Neural progenitor cell (in vitro differentiated cells): ENCODE measurements at regions not wholly inside any gene's neighbourhood (a gene's known extent, or its start where the extent isn't known, plus 50 kb on each side); places are given as distances from the start of the nearest gene placed in this dataset.

Experiments
- EZH2phosphoT487 ChIP-seq: fragments of 200-600 bp; sonication (generic); IDR thresholded peaks from 2 replicates; pipeline ENCODE4 v1.6.1; 2017; ENCODE audit warnings: antibody characterized with exemption
- TF ChIP-seq, protein P1 (sequence below): fragments of 200-600 bp; sonication (generic); IDR thresholded peaks from 2 replicates; pipeline ENCODE4 v1.5.1; 2017; ENCODE audit warnings: antibody characterized with exemption, mild to moderate bottlenecking

DNA sequence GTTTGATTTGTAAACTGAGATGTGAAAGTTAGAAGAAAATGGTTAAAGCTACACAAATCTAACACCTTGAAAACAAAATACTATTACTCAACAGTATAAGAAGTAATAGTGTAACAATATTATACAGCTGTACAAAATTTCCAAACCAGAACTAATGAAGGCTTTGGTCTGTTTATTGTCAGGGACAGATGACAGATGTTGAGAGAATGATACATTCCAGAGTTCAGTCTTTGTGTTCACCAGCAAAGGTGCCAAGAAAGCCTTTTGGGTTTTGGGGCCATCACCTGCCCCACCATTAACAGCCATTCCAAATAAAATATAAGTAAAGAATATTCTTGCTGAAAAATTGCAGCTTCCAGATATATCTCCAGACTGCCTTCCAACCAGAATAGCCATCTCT, 439.3 kb downstream of the PCDH20 start:
- TF ChIP-seq, protein P1, sequence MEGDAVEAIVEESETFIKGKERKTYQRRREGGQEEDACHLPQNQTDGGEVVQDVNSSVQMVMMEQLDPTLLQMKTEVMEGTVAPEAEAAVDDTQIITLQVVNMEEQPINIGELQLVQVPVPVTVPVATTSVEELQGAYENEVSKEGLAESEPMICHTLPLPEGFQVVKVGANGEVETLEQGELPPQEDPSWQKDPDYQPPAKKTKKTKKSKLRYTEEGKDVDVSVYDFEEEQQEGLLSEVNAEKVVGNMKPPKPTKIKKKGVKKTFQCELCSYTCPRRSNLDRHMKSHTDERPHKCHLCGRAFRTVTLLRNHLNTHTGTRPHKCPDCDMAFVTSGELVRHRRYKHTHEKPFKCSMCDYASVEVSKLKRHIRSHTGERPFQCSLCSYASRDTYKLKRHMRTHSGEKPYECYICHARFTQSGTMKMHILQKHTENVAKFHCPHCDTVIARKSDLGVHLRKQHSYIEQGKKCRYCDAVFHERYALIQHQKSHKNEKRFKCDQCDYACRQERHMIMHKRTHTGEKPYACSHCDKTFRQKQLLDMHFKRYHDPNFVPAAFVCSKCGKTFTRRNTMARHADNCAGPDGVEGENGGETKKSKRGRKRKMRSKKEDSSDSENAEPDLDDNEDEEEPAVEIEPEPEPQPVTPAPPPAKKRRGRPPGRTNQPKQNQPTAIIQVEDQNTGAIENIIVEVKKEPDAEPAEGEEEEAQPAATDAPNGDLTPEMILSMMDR: no peak
- TF ChIP-seq EZH2phosphoT487: no peak
